Neural progenitor cell (in vitro differentiated cells): ENCODE measurements at regions not wholly inside any gene's neighbourhood (a gene's known extent, or its start where the extent isn't known, plus 50 kb on each side); places are given as distances from the start of the nearest gene placed in this dataset.

ENCODE experiments used
- CTCF ChIP-seq: fragments of 200-600 bp; sonication (generic); IDR thresholded peaks from 2 replicates; pipeline ENCODE4 v1.5.1; 2017; ENCODE audit warnings: antibody characterized with exemption, mild to moderate bottlenecking
- EZH2phosphoT487 ChIP-seq: fragments of 200-600 bp; sonication (generic); IDR thresholded peaks from 2 replicates; pipeline ENCODE4 v1.6.1; 2017; ENCODE audit warnings: antibody characterized with exemption

DNA sequence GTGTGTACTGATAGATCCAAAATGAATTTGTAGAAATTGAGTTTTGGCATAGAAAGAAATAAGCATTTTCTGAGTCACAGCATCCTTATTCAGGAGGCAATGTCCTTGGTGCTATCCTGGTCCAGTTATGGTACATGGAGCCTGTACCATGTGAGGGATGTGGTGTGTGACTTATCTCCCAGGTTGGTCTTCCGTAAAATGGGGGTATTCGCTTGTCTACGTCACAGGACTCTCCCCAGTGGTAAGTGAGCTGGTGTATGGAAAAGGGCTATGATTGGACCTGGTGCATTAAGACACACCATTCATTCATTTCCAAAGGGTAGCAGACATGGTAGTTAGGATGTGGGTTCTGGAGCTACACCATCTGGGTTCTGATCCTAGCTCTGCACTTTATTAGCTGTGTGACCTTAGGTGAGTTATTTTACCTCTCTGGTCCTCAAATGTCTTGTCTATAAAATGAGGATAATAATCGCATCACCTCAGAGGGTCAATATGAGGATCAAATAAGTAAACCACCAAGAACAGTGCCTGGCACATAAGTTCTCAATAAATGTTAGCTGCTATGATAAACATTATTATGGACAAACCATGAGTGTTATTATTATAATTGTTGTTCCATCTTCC is 119.2 kb downstream of the MYCN start:
- TF ChIP-seq CTCF = no peak
- TF ChIP-seq EZH2phosphoT487 = no peak
